ENCODE measurements at regions not wholly inside any gene's neighbourhood (a gene's known extent, or its start where the extent isn't known, plus 50 kb on each side); places are given as distances from the start of the nearest gene placed in this dataset.

DNA sequence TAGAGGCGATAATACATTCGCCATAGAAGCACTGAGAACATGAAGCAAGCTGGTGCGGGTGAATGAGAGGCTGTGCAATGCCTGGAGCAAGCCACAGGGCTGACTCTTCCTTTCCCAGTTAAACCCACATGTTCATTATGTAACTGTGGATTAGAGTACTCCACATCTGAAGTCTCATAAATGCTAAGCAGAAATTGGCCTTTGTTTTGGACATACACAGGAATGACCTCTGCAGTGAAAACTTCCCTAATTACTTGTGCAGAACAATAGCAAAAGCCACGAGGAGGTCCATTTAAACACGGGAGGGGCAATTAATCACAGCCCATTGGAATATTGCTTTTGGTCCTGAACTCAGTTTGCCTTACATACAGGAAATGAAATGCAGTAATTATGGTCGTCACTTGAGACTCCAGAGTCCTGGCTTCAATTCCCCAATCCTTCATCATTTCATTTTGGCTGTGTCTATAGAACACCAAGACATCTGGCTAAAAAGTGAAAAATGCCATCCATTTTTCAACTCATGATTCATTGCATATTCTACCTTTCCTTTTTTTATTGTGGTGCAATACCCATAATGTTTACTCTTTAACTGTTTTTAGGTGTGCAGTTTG lies 78.7 kb upstream of the CXCL12 start:
- no peak for TF ChIP-seq EP300 (IDR thresholded peaks at IDR 0.05)
- TF ChIP-seq POLR2A (IDR thresholded peaks at IDR 0.05): no peak
- TF ChIP-seq, protein P1, sequence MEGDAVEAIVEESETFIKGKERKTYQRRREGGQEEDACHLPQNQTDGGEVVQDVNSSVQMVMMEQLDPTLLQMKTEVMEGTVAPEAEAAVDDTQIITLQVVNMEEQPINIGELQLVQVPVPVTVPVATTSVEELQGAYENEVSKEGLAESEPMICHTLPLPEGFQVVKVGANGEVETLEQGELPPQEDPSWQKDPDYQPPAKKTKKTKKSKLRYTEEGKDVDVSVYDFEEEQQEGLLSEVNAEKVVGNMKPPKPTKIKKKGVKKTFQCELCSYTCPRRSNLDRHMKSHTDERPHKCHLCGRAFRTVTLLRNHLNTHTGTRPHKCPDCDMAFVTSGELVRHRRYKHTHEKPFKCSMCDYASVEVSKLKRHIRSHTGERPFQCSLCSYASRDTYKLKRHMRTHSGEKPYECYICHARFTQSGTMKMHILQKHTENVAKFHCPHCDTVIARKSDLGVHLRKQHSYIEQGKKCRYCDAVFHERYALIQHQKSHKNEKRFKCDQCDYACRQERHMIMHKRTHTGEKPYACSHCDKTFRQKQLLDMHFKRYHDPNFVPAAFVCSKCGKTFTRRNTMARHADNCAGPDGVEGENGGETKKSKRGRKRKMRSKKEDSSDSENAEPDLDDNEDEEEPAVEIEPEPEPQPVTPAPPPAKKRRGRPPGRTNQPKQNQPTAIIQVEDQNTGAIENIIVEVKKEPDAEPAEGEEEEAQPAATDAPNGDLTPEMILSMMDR (IDR thresholded peaks at IDR 0.05): no peak
- DNase-seq (ENCODE audit: low spot score in 2 of 2): no peak
- WGBS, 2 donors: 21 to 35% methylated on average over 6 of the region's 6 CpGs
- Histone ChIP-seq H3K27me3 (no peaks in the 10 kb centered on the region), H3K9me3 (no peaks in the 10 kb centered on the region), H3K36me3 (no peaks in the 10 kb centered on the region), H3K4me3 (no peak overlapping the region), H3K4me1 (peaks cover 0 to 35% (median 0%) of the 10 kb centered on the region in 4 donors), H3K27ac (no peak overlapping the region)

DNA sequence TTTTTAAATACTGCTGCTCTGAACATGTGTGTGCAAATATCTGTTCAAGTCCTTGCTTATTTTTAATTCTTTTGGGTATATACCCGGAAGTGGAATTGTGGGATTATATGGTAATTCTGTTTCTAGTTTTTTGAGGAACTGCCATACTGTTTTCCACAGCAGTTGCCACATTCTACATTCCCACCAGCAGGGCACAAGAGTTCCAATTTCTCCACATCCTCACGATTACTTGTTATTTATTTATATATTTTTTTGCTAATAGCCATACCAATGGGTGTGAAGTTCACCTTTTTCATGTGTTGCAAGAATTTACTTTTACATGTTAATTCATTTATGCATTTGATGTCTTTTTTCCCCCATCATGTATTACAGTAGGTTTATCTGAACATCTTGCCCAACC lies 79.6 kb upstream of the CXCL12 start:
- Histone ChIP-seq H3K9me3 (no peaks in the 10 kb centered on the region), H3K36me3 (no peaks in the 10 kb centered on the region), H3K27me3 (no peaks in the 10 kb centered on the region), H3K4me3 (no peak overlapping the region), H3K4me1 (peaks cover 0 to 26% (median 0%) of the 10 kb centered on the region in 4 donors), H3K27ac (no peak overlapping the region)
- DNase-seq (ENCODE audit: low spot score in 2 of 2): no peak
- TF ChIP-seq EP300 (IDR thresholded peaks at IDR 0.05) (no peak), POLR2A (IDR thresholded peaks at IDR 0.05) (no peak)
- TF ChIP-seq, protein P1 (IDR thresholded peaks at IDR 0.05): no peak
- 32% methylated on average over 2 of the region's 2 CpGs for WGBS, 2 donors

DNA sequence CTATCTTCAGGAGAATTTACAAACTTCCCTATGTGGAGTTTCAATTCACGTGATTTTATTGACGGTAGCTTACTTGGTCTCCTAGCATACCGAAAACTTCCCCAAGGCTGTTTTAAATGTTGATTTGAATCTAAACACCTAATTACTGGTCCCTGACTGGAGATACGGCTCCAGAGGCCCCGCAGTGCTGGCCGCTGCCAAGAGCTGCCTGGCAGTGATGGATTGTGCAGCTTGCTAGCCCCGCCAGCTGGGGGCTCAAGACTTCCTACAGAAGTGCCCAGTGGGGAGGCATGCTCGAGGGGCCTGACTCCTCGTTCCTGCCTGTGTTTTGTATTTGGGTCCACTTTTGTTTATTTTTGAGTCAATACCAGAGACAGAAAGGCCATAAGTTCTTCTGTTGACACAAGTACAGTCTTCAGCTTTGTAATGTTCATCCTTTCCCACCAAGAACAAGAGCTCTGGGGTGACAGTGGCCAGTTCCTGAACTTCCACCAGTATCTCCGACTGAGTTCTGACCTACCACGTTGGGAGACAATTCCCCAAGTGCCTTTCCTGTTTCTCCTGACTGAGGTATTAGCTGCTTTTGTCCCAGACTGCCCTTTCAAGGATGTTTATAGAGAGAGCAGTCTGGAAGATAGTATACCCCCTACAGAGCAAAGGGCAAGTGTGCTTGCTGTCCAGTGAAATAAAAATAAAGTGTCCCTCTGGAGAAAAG lies 80.7 kb upstream of the CXCL12 start:
- H3K36me3 ChIP-seq: no peaks in the 10 kb centered on the region
- 55 to 68% methylated on average over 11 of the region's 11 CpGs for WGBS, 2 donors

DNA sequence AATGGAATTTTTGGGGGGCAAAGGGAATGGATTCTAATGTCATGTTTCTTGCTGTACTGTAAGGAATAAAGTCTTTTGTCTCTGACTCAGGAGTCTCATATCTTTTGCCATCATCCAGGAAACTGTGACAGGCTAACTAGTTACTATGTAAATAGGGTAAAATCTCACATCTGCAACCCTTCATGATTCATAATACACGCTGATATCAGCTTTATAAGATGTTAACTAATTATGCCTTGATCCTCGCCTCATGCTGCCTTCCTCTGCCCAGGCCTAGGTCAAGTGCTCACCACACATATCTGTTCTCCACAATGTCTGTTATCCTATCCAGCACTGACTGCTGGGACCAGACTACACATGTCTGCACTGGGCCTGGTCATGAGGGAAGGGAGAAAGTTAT lies 81.3 kb upstream of the CXCL12 start:
- Histone ChIP-seq H3K4me3 (no peak overlapping the region), H3K9me3 (no peaks in the 10 kb centered on the region), H3K27me3 (no peaks in the 10 kb centered on the region), H3K27ac (no peak overlapping the region), H3K4me1 (peaks cover 0 to 13% (median 0%) of the 10 kb centered on the region in 4 donors), H3K36me3 (no peaks in the 10 kb centered on the region)
- DNase-seq (ENCODE audit: low spot score in 2 of 2): no peak
- TF ChIP-seq EP300 (IDR thresholded peaks at IDR 0.05): no peak
- TF ChIP-seq, protein P1 (IDR thresholded peaks at IDR 0.05): no peak
- TF ChIP-seq POLR2A (IDR thresholded peaks at IDR 0.05): no peak
- 90 to 92% methylated on average over 2 of the region's 2 CpGs for WGBS, 2 donors

More for the DNA sequence above, 80.7 kb upstream of the CXCL12 start:
- H3K4me3 ChIP-seq: no peak overlapping the region
- H3K27me3 ChIP-seq: no peaks in the 10 kb centered on the region
- TF ChIP-seq, protein P1 (IDR thresholded peaks at IDR 0.05): no peak
- no peak for DNase-seq (ENCODE audit: low spot score in 2 of 2)
- H3K27ac ChIP-seq: no peak overlapping the region
- peaks cover 0 to 16% (median 0%) of the 10 kb centered on the region in 4 donors for H3K4me1 ChIP-seq
- no peaks in the 10 kb centered on the region for H3K9me3 ChIP-seq

DNA sequence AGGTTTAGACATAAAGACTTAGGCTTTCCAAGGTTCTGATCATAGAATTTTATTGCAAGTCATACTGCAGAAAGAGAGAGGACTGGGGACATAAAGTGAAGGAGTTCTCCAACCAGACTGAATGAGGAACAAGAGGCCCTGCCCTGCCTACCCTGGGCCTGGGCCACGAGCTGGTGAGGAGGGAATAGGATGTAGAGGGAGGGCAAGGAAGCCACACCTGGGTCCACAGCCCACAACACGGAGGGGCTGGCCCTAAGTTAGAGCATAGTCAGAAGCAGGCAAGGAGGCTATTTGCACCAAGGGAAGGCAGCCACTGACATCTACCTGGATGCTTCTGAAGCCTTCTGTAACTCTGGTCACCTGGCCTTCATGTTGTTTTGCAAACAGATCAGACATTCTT lies 82.2 kb upstream of the CXCL12 start:
- TF ChIP-seq EP300 (IDR thresholded peaks at IDR 0.05) (no peak), POLR2A (IDR thresholded peaks at IDR 0.05) (no peak)
- TF ChIP-seq, protein P1 (IDR thresholded peaks at IDR 0.05): no peak
- H3K4me1 ChIP-seq: peaks cover 0 to 13% (median 0%) of the 10 kb centered on the region in 4 donors
- no peaks in the 10 kb centered on the region for H3K36me3 ChIP-seq
- no peak overlapping the region for H3K27ac ChIP-seq
- H3K27me3 ChIP-seq: no peaks in the 10 kb centered on the region
- DNase-seq (ENCODE audit: low spot score in 2 of 2): no peak
- no peak overlapping the region for H3K4me3 ChIP-seq
- H3K9me3 ChIP-seq: no peaks in the 10 kb centered on the region
- WGBS, 2 donors: 85 to 88% methylated on average over 2 of the region's 2 CpGs
